PC-3 (cell line): ENCODE measurements at regions not wholly inside any gene's neighbourhood (a gene's known extent, or its start where the extent isn't known, plus 50 kb on each side); places are given as distances from the start of the nearest gene placed in this dataset.
A peak's percentile ranks its signal among the peaks of the same experiment; 100 is the strongest.

ENCODE experiments used
- ATAC-seq: fragments of 200-7000 bp; cut with Tn5 transposase; 2 replicates; pipeline ENCODE4 v1.9.1; 2020; ENCODE audit warnings: mild to moderate bottlenecking, moderate library complexity
- BruUV-seq: library from RNA; stranded (reverse); fragments of 400-500 nt; replicated peaks from 2 replicates; lab custom pipeline; 2021; lab: Mats Ljungman, UMichigan
- CTCF ChIA-PET: fragments of 300-600 bp; sonication (Branson Sonifier 250); formaldehyde crosslinking; loops from one replicate; lab custom pipeline; 2022; ENCODE audit warnings: antibody characterized with exemption; lab: Charles Lee
- POLR2A ChIA-PET: fragments of 300-600 bp; sonication (Branson Sonifier 250); formaldehyde crosslinking; loops from one replicate; lab custom pipeline; 2022; ENCODE audit warnings: antibody characterized with exemption; ENCODE audit not compliant: unreplicated experiment; lab: Charles Lee
- DNase-seq: peaks from one replicate; pipeline ENCODE4 v3.0.0-alpha.2; 2015
- H2AFZ ChIP-seq: fragments of 300-600 bp; sonication (generic); 2 replicates; pipeline ENCODE4 v1.6.0; 2016; ENCODE audit warnings: antibody characterized with exemption, low read length
- H3F3A ChIP-seq: fragments of 300-600 bp; sonication (generic); one replicate; pipeline ENCODE4 v1.6.0; 2017; ENCODE audit warnings: antibody characterized with exemption, low read length, control low read depth, mild to moderate bottlenecking; ENCODE audit not compliant: unreplicated experiment
- H3K27ac ChIP-seq: fragments of 300-600 bp; sonication (generic); 2 replicates; pipeline ENCODE4 v1.5.1; 2016; ENCODE audit warnings: mild to moderate bottlenecking, low read length
- H3K27me3 ChIP-seq: fragments of 300-600 bp; sonication (generic); 2 replicates; pipeline ENCODE4 v1.6.1; 2016; ENCODE audit warnings: low read length, mixed read lengths
- H3K36me3 ChIP-seq: fragments of 300-600 bp; sonication (generic); 2 replicates; pipeline ENCODE4 v1.6.1; 2016; ENCODE audit warnings: low read depth, mixed run types, low read length, mixed read lengths
- H3K4me1 ChIP-seq: fragments of 300-600 bp; sonication (generic); 2 replicates; pipeline ENCODE4 v1.5.1; 2016; ENCODE audit warnings: low read length; ENCODE audit not compliant: insufficient read depth
- H3K4me2 ChIP-seq: fragments of 300-600 bp; sonication (generic); 2 replicates; pipeline ENCODE4 v1.6.0; 2016; ENCODE audit warnings: low read length
- H3K4me3 ChIP-seq: fragments of 300-600 bp; sonication (generic); 2 replicates; pipeline ENCODE4 v1.5.1; 2016; ENCODE audit warnings: mild to moderate bottlenecking, low read length, mixed read lengths
- H3K79me2 ChIP-seq: fragments of 300-600 bp; sonication (generic); 2 replicates; pipeline ENCODE4 v1.6.1; 2017; ENCODE audit warnings: low read length, mixed read lengths
- H3K9ac ChIP-seq: fragments of 300-600 bp; sonication (generic); 2 replicates; pipeline ENCODE4 v1.6.0; 2016; ENCODE audit warnings: mild to moderate bottlenecking, low read length
- H3K9me2 ChIP-seq: fragments of 300-600 bp; sonication (generic); replicated peaks from 2 replicates; pipeline ENCODE4 v1.6.1; 2016; ENCODE audit warnings: mixed run types, low read length, mixed read lengths
- H3K9me3 ChIP-seq: fragments of 300-600 bp; sonication (generic); 2 replicates; pipeline ENCODE4 v1.6.1; 2016; ENCODE audit warnings: low read length, mixed read lengths
- H4K20me1 ChIP-seq: fragments of 300-600 bp; sonication (generic); 2 replicates; pipeline ENCODE4 v1.6.1; 2016; ENCODE audit warnings: low read length, mixed read lengths
- CTCF ChIP-seq: fragments of 300-600 bp; sonication (generic); conservative IDR thresholded peaks from 2 replicates; pipeline ENCODE4 v1.5.1; 2017; ENCODE audit warnings: antibody characterized with exemption, low read depth, mild to moderate bottlenecking, low read length
- EZH2 ChIP-seq: fragments of 300-600 bp; sonication (generic); IDR thresholded peaks from one replicate; pipeline ENCODE4 v1.6.1; 2017; ENCODE audit warnings: antibody characterized with exemption, mild to moderate bottlenecking, low read length; ENCODE audit not compliant: unreplicated experiment
- EZH2phosphoT487 ChIP-seq: fragments of 300-600 bp; sonication (generic); IDR thresholded peaks from 2 replicates; pipeline ENCODE4 v1.6.1; 2018; ENCODE audit warnings: mild to moderate bottlenecking, antibody characterized with exemption, low read length, borderline replicate concordance
- intact Hi-C: fragments of 100-400 bp; cut with micrococcal nuclease; formaldehyde crosslinking; loops from 2 replicates; pipeline ENCODE4 v1.9.0; 2023

DNA sequence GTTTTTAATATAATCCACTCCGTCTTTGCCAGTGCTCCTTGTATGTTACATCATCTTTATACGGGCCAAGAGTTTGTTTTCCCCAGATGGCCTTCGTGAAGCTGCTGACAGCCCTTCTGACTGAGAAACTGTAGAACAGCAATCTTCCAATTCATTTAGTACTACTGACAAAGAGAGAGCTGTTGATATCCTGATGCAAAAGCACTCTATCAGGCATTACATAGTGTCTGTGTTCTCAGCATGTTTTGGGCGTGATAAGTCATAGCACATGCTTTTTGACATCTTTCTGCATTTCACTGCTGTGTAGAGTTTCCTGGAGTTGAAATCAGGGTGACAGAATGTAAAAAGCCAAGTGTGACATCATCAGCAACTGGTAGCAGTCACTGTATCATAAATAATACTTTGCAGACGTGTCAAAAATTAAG lies 746.3 kb upstream of the FAM241A start:
- DNase-seq (no peak), ATAC-seq (no peak)
- intact Hi-C loops: no loop called here
- Histone ChIP-seq H3K4me3 (no peak overlapping the region), H2AFZ (no peak overlapping the region), H3K4me1 (no peaks in the 10 kb centered on the region), H3K79me2 (no peaks in the 10 kb centered on the region), H3K9ac (no peak overlapping the region), H3K36me3 (no peaks in the 10 kb centered on the region), H3K9me2 (no peaks in the 10 kb centered on the region), H4K20me1 (no peaks in the 10 kb centered on the region), H3K9me3 (no peaks in the 10 kb centered on the region), H3K4me2 (no peak overlapping the region), H3K27me3 (no peaks in the 10 kb centered on the region), H3F3A (no peaks in the 10 kb centered on the region), H3K27ac (no peak overlapping the region)
- no TSS peak for BruUV-seq
- ChIA-PET CTCF (no interaction called here), POLR2A (no interaction called here)
- TF ChIP-seq CTCF (no peak), EZH2phosphoT487 (no peak), EZH2 (no peak)

- no peak overlapping the region for H2AFZ ChIP-seq
- H3K27ac ChIP-seq: no peak overlapping the region
- no peak overlapping the region for H3K9ac ChIP-seq
- no peaks in the 10 kb centered on the region for H4K20me1 ChIP-seq
- H3K4me3 ChIP-seq: no peak overlapping the region
- no peak for TF ChIP-seq EZH2phosphoT487
- TF ChIP-seq EZH2: no peak
- no peak for TF ChIP-seq CTCF
- BruUV-seq: no TSS peak
- POLR2A ChIA-PET: no interaction called here
- no peaks in the 10 kb centered on the region for H3K79me2 ChIP-seq
- no peak overlapping the region for H3K4me2 ChIP-seq
- H3K9me3 ChIP-seq: no peaks in the 10 kb centered on the region
- ATAC-seq: no peak
- no peaks in the 10 kb centered on the region for H3K27me3 ChIP-seq
- H3K4me1 ChIP-seq: no peaks in the 10 kb centered on the region
- intact Hi-C loops: no loop called here
- no peak for DNase-seq
- H3F3A ChIP-seq: no peaks in the 10 kb centered on the region
- no peaks in the 10 kb centered on the region for H3K36me3 ChIP-seq
- CTCF ChIA-PET: no interaction called here
- no peaks in the 10 kb centered on the region for H3K9me2 ChIP-seq
Measured at GRCh38 chr4:111399623-111400022, 745.6 kb upstream of the FAM241A start.

- DNase-seq (peak; percentile 12), ATAC-seq (0 out of 2 replicates have a peak, but pooled peaks have one; percentile 31)
- H3K4me3 ChIP-seq: no peak overlapping the region
- H3K9me2 ChIP-seq: no peaks in the 10 kb centered on the region
- H3K4me2 ChIP-seq: no peak overlapping the region
- H3K36me3 ChIP-seq: no peaks in the 10 kb centered on the region
- intact Hi-C loops: no loop called here
- no TSS peak for BruUV-seq
- POLR2A ChIA-PET: no interaction called here
- no peak overlapping the region for H2AFZ ChIP-seq
- CTCF ChIA-PET: no interaction called here
- H3F3A ChIP-seq: no peaks in the 10 kb centered on the region
- H3K79me2 ChIP-seq: no peaks in the 10 kb centered on the region
- no peak overlapping the region for H3K9ac ChIP-seq
- H3K9me3 ChIP-seq: no peaks in the 10 kb centered on the region
- H3K27ac ChIP-seq: no peak overlapping the region
- TF ChIP-seq EZH2phosphoT487 (no peak), CTCF (no peak), EZH2 (no peak)
- H3K27me3 ChIP-seq: no peaks in the 10 kb centered on the region
- no peaks in the 10 kb centered on the region for H4K20me1 ChIP-seq
- H3K4me1 ChIP-seq: no peaks in the 10 kb centered on the region
Measured at GRCh38 chr4:111400741-111401140, 744.5 kb upstream of the FAM241A start.
